Prostate gland (tissue), 2 donors: ENCODE measurements at regions not wholly inside any gene's neighbourhood (a gene's known extent, or its start where the extent isn't known, plus 50 kb on each side); places are given as distances from the start of the nearest gene placed in this dataset.

Source experiments
- DNase-seq: peaks from one replicate; pipeline ENCODE4 v3.0.0-alpha.2; 2019; ENCODE audit warnings: low spot score
- H3K27ac ChIP-seq, 2 donors: fragments of 200-600 bp; sonication (generic); 2 replicates each; pipeline ENCODE4 v1.5.1; 2017 to 2019
- H3K27me3 ChIP-seq: fragments of 200-600 bp; sonication (generic); replicated peaks from 2 replicates; pipeline ENCODE4 v1.5.1; 2019; ENCODE audit not compliant: insufficient read depth
- H3K36me3 ChIP-seq, 2 donors: fragments of 200-600 bp; sonication (generic); 1 replicate in 1 of 2; 2 replicates in 1 of 2; pipeline versions ENCODE4 v1.5.1 to v1.8.1; 2017 to 2019
- H3K4me1 ChIP-seq: fragments of 200-600 bp; sonication (generic); replicated peaks from 2 replicates; pipeline ENCODE4 v1.5.1; 2019
- H3K4me3 ChIP-seq, 2 donors: fragments of 200-600 bp; sonication (generic); 2 replicates each; pipeline ENCODE4 v1.5.1; 2017 to 2019
- H3K9me3 ChIP-seq: fragments of 200-600 bp; sonication (generic); 2 replicates; pipeline ENCODE4 v1.5.1; 2017
- POLR2A ChIP-seq: fragments of 450-650 bp; IDR thresholded peaks from one replicate; pipeline ENCODE4 v1.6.1; 2016; ENCODE audit warnings: antibody characterized with exemption, mild to moderate bottlenecking
- POLR2AphosphoS5 ChIP-seq: sonication (generic); formaldehyde crosslinking; IDR thresholded peaks from one replicate; pipeline ENCODE4 v1.6.1; 2017; ENCODE audit warnings: antibody characterized with exemption
- WGBS: methylation state at CpG from one replicate; pipeline ENCODE4 v1.1.5; 2018; 5-methylcytosine and 5-hydroxymethylcytosine counted together
- intact Hi-C: fragments of 100-400 bp; cut with DNase I; formaldehyde crosslinking; loops from one replicate; pipeline ENCODE4 v1.14.2; 2022
- TF ChIP-seq, protein P1 (sequence below), 4 experiments: fragments of 200-600 bp in 2 of 4; fragments of 450-650 bp in 2 of 4; sonication (generic) in 2 of 4; IDR thresholded peaks; 1 replicate in 3 of 4; 2 replicates in 1 of 4; pipeline ENCODE4 v1.5.1; 2016 to 2019; ENCODE audit warnings: antibody characterized with exemption in 4 of 4, mild to moderate bottlenecking in 2 of 4, moderate library complexity in 2 of 4

DNA sequence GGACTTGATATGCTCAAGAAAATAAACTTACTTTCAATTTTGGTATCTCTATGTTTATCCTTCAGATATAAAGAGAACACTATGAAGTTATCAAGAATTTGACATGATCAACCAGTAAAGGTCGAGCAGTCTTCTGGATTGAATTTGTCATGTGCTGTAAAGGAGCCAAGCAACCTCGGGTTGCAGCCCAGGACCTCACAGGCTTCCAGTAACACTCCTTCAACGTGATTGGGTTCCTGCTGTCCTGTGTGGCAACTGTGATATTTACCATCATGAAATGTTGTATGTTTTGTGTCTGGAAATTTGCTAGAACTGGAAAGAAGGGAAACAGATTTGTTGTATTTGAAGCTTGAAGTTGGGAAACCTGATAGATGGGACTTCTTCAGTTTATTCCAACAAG is 52.0 kb upstream of the UGT2B7 start:
- no peak overlapping the region for H3K27ac ChIP-seq
- no peaks in the 10 kb centered on the region for H3K9me3 ChIP-seq
- 49% methylated on average over 3 of the region's 3 CpGs for WGBS
- no peaks in the 10 kb centered on the region for H3K27me3 ChIP-seq
- H3K4me1 ChIP-seq = no peaks in the 10 kb centered on the region
- H3K4me3 ChIP-seq = no peak overlapping the region
- DNase-seq = no peak
- no peaks in the 10 kb centered on the region for H3K36me3 ChIP-seq
- TF ChIP-seq POLR2A = no peak
- TF ChIP-seq POLR2AphosphoS5 = no peak
- TF ChIP-seq, protein P1, sequence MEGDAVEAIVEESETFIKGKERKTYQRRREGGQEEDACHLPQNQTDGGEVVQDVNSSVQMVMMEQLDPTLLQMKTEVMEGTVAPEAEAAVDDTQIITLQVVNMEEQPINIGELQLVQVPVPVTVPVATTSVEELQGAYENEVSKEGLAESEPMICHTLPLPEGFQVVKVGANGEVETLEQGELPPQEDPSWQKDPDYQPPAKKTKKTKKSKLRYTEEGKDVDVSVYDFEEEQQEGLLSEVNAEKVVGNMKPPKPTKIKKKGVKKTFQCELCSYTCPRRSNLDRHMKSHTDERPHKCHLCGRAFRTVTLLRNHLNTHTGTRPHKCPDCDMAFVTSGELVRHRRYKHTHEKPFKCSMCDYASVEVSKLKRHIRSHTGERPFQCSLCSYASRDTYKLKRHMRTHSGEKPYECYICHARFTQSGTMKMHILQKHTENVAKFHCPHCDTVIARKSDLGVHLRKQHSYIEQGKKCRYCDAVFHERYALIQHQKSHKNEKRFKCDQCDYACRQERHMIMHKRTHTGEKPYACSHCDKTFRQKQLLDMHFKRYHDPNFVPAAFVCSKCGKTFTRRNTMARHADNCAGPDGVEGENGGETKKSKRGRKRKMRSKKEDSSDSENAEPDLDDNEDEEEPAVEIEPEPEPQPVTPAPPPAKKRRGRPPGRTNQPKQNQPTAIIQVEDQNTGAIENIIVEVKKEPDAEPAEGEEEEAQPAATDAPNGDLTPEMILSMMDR (IDR thresholded peaks at IDR 0.05) = no peak
- intact Hi-C loops = no loop called here
